Stimulated activated CD4-positive, alpha-beta T cell treated with anti-CD3 and anti-CD28 coated beads, Interleukin-12 subunit alpha, Interleukin-12 subunit beta, amount 100 ng/mL, for 48 hours (primary cell): ENCODE measurements at regions not wholly inside any gene's neighbourhood (a gene's known extent, or its start where the extent isn't known, plus 50 kb on each side); places are given as distances from the start of the nearest gene placed in this dataset.
"Not testable (repeated sequence)": the region's sequence is repeated elsewhere in the genome, so short reads cannot be mapped to it uniquely, and the experiment has no call there.

Experiments used
- DNase-seq, 3 donors: peaks; one replicate each; pipeline ENCODE4 v3.0.0-alpha.2; 2020; ENCODE audit warnings: low read depth in 2 of 3, low spot score in 1 of 3

DNA sequence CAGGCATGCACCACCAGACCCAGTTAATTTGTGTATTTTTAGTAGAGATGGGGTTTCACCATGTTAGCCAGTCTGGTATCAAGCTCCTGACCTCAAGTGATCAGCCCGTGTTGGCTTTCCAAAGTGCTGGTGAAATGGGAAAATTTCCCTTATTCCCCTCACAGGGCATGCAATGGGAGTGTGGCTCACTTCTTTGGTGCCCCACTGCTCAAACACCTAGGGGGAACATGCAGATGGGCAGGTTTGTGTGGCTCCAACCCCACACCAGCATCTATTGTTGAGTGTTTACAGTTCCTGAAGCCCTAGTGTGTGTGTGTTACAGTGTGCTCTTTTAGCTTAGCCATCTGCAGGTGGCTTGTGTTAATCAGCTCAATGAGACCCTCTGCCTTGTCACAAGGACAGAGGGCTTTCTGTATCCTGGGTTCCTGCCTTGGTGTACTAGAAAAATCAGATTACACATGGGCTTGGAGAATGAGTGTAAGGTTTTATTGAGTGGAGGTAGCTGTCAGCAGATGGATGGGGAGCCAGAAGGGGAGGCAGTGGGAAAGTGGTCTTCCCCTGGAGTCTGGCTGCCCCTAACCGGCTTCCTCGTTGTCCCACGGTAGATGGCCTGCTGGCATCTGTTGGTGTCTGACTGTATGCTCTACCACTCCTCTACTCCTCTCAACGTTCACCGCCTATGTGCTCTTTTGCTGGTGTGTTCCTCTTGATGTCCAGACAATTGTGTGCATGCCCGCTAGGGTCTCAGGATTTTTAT, 248.1 kb upstream of the CBLB start:
- no peak for DNase-seq

DNA sequence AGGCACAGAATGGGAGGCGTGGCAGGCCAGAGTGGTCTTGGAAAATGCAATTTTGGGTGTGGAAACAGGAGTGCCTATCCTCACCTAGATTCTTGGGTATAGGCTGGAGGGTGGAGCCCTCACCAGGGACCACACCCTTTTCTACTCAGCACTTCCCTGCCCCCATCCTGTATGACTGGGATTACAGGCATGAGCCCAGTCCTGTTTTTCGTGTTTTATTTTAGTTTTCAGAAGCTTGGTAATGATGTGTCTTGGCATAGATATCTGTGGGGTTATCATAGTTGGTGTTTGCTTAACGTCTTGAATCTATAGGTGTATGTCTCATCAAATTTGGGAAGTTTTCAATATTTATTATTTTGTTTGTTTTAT, 248.7 kb upstream of the CBLB start:
- DNase-seq, result no peak

DNA sequence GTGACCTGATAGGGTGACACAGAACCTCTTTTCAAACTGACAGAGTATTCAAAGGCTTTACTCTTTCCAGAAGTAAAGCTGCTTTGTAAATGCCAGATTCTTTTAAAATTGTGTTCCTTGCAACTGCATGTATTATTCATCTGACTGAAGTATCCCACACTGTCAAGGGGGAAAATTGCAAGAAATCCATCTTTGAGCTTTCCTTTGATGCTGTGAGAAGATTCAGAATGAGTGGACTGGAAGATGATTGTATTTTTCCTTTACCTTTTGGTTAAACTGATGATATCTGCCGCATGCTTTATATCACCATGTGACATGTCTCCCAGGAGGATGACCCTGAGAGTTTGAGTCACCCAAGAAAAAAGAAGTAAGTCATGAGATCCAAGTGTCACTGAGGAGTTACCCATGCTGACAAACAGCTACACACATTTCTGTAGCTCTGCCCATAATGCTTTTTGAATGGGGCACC, 250.8 kb upstream of the CBLB start:
- DNase-seq, result peak in 1 of 3 donors; percentile 9

GRCh38 chr3:106120356-106120755, 251.5 kb upstream of the CBLB start:
- no peak for DNase-seq

DNA sequence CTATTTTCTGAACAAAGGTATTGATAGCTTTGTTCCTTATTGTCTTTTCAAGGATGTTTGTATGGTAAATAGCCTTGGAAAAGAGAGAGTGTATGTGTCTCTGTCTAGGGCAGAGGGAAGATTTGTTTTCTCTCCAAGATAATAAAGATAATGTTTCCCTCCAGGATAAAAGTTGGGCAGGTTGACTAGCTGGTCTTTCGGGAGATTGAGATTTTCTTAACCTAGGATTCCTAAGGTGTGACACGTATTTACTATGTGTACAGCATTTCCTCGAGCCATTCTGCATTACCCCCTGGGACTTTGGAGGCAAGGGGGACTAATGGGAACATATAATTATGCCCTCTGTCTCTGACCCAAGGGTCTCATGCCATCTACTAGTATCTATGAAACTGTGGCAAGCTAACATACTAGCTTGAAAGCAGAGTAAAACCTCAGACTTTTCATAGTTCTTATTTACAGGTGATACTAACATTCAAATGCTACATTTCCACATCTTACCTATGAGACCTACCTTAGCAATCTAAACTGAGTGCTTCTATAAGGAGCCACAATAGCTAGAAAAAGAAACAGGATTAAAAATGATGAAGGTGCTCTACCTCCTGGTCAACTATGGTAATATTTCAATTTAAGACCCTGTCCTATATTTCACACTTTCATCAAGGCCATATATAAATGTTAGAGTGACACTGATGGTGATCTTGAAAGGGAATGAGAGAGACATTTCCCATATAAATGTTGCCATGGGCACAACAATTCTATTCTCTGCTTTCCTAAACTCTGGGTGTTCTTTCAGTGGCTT, 252.9 kb upstream of the CBLB start:
- no peak for DNase-seq

DNA sequence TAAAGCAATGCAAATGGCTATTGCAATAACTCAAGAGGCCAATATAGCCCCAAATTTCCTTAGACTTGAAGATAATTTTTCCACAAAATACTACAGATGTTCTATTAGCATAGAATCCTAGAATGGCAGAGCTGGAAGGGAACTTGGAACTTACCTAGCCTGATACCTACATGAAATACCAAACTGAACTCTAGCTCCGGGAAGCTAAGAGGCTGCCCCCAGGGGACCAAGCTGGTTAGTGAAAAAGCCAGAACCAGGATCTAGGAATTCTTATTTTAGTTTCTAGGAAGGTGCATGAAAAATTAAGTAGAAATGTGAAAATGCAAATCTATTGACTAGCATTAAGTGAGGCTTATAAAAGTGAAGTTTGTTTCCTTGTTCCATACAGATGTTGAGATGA, 256.0 kb upstream of the CBLB start:
- no peak for DNase-seq

DNA sequence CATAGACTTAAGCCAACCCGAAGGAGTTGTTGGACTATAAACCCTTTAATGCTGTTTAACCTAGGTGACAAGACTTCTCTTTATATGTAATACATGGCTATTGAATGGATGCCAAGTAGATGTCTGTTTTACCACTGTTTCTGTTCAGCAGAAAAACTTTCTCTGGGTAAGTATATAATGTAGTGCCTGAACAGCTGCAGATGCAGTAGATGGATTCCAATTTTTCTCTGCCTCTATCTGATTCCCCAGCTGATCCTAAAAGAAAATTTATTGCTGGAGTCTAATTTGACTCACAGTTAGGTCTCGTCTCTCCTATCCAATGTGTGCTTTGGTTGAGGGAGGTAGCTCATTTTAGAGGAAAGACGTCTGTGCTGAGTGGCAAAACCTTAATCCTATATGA, 256.5 kb upstream of the CBLB start:
- DNase-seq, result no peak

GRCh38 chr3:106126067-106126845, 257.4 kb upstream of the CBLB start:
- no peak for DNase-seq

DNA sequence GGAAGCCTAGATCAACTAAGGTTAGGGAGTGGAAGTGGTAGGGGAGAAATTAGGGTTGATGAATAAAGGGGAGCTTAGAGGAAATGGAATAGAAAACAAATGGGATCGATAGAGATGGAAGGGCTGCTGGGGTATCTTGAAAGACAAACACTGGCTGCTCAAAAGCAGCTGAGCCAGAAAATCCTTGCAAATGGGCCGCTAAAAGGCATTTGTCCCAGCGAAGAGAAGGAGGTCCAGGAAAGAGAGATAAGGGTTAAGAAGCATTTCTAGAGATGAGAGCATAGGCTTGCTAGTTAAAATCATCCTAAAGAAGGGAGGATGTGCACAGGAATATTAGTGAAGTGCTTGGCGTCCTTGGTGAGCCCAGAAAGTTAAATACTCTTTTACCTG, 258.0 kb upstream of the CBLB start:
- no peak for DNase-seq

- no peak for DNase-seq
Measured at GRCh38 chr3:106129939-106130338, 261.1 kb upstream of the CBLB start.

DNA sequence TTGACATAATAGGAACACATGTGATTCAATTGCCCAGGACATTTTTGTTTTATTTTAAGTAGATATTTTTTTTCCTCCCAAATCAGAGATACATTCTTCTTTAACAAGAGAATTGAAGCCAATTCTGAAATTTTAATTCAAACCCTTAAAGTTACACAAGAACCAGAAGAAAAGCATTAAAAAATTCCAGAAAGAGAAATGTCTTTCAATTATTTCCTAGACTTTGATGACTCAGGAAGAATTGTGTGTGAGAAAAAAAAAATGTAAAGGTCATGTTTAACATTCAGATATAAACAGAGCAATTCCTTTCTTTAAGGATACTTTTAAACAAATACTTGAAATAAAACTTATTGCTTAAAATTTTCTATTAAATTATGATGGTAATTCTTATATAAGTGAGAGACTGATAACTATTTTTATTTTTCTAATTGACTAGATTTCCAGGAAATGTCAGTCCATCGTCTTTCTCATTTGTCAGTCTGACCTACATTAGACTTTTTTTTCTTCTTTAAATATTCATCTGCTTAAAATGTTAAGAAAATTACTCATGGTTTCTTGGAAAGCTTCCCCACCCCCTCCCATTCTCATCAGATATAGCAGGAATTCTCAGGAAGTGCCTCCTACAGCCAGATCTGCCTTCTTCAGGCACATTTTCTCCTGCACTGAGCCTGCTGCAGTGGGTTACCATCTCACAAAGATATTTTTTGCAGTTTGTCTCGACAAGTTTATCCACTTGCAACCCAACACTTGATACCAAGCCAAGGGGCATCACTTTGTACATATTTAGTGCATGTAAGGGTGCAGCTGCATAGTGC, 261.8 kb upstream of the CBLB start:
- no peak for DNase-seq

- DNase-seq, result no peak
Measured at GRCh38 chr3:106135451-106136160, 266.8 kb upstream of the CBLB start.

DNA sequence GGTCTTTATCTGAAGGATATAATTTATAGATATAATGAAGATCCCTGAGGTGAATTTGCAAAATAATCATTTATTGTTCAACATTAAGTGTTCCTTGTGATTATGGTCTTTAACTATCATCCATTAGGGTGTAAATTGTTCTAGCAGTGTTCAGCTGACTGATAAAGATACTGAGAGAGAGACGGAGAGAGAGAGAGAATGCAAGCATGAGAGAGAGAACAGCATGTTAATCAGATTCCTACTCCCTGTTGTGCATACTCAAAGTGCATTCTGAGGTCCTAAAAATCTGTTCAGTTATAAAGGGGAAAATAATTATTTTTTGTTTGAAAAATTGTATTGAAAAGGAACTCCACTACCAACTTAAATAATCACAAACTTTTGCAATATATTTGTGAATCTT, 271.0 kb upstream of the CBLB start:
- DNase-seq, result no peak

GRCh38 chr3:106140431-106140830, 271.6 kb upstream of the CBLB start:
- no peak for DNase-seq

GRCh38 chr3:106144030-106144429, 275.2 kb upstream of the CBLB start:
- no peak for DNase-seq

DNA sequence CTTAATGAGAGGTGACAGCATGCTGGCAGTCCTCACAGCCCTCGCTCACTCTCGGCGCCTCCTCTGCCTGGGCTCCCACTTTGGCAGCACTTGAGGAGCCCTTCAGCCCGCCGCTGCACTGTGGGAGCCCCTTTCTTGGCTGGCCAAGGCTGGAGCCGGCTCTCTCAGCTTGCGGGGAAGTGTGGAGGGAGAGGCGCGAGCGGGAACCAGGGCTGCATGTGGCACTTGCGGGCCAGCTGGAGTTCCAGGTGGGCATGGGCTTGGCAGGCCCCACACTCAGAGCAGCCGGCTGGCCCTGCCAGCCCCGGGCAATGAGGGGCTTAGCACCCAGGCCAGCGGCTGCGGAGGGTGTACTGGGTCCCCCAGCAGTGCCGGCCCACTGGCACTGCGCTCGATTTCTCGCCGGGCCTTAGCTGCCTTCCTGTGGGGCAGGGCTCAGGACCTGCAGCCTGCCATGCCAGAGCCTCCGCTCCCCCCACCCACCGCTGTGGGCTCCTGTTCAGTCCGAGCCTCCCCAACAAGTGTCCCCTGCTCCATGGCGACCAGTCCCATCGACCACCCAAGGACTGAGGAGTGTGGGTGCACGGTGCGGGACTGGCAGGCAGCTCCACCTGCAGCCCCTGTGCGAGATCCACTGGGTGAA, 279.7 kb upstream of the CBLB start:
- DNase-seq, result not testable (repeated sequence)

GRCh38 chr3:106157411-106157810, 288.6 kb upstream of the CBLB start:
- no peak for DNase-seq

DNA sequence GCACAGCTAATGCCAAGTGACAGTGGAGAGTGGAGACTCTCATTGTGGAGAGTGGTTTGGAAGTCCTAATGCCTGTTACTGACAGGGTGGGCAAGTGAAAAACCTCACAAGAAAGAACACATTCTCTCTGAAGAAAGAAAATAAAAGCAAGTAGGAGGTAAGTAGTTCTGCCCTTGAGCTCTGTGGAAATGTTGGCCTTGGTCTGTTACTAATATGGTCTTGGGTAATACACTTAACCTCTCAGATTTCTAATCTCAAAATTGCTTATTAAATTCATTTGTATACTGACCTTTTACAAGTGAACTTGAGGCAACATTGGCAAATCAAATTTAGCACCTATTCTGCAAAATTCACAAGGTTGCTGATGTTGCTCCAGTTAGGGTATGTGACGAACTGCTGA, 291.6 kb upstream of the CBLB start:
- DNase-seq, result no peak

DNA sequence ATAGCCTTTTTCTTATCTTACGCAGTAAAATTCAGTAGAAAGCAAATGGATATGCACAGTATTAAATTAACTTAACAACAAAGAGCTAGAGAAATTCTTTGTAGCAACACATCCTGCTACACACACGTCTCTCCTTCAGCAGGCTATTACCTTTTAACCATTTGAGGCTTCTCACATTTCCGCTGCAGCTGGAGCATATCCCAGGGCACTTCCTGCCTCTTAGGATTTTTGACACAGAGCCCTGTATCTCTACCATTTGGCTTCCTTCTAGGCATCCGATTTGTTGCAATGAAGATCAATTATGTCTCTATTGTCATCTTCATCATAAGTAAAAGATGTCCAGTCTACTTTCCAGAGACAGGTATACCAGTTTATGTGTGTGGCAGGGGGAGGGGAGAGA, 292.4 kb upstream of the CBLB start:
- DNase-seq, result no peak

DNA sequence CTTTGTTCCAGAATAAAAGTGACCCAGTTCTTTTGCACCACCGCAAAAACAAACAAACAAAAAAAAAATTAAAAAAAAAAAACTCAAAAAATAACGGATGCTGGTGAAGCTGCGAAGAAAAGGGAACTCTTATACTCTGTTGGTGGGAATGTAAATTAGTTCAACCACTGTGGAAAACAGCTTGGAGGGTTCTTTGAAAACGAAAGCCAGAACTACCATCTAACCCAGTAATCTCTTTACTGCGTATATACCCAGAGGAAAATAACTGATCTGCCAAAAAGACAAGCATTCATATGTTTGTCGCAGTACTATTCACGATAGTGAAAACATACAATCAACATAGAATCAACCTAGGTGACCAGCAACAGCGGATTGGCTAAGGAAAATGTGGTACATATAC, 298.9 kb upstream of the CBLB start:
- DNase-seq, result no peak
